ENCODE measurements at regions not wholly inside any gene's neighbourhood (a gene's known extent, or its start where the extent isn't known, plus 50 kb on each side); places are given as distances from the start of the nearest gene placed in this dataset.
"Not testable (repeated sequence)": the region's sequence is repeated elsewhere in the genome, so short reads cannot be mapped to it uniquely, and the experiment has no call there.

DNA sequence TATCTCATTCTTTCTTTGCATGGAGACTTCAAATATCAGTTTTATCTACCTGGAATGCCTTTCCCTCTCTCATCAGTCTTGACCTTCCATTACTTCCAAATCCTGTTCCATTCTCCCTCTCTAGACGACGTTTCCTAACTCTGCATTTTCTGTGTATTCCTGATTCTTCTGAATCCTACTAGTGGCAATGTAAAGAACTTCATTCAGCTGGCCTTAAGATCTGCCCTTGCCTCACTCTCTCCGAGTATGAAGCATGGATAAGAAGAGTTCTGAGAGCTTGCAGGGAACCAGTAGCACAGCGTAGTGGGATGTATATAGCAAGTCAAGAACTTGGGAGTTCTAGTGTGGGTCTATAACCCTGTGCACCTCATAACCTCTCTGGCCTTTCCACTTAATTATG, 68.5 kb upstream of the HOXC13 start:
- no peak for TF ChIP-seq POLR2A (IDR thresholded peaks at IDR 0.05; ENCODE audit: low read depth, low read length)
- no peak for DNase-seq (ENCODE audit: insufficient read length, low spot score)
- FAIRE-seq = no peak

DNA sequence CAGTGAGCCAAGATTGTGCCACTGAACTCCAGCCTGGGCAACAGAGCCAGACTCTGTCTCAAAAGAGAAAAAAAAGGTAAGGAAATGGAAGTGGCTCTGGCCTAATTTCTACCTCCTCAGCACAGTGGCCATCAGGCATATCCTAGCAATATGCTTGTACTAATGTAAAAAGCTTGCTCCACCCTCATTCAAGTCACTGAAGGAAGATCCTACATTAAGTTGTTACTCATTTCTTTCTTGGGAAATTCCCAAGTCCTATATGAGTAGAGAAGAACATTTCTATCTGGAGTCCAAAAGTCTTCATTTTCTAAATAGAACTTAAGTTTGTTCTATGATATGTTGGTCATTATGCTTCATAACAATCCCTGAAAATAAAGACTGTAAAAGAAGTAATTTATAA, 67.3 kb upstream of the HOXC13 start:
- DNase-seq (ENCODE audit: insufficient read length, low spot score) = no peak
- FAIRE-seq = no peak
- TF ChIP-seq POLR2A (IDR thresholded peaks at IDR 0.05; ENCODE audit: low read depth, low read length) = no peak

- TF ChIP-seq POLR2A (IDR thresholded peaks at IDR 0.05; ENCODE audit: low read depth, low read length) = no peak
- DNase-seq (ENCODE audit: insufficient read length, low spot score) (no peak), FAIRE-seq (no peak)
Observed at GRCh38 chr12:53872367-53872766, 66.3 kb upstream of the HOXC13 start.

- DNase-seq (ENCODE audit: insufficient read length, low spot score); FAIRE-seq: not testable (repeated sequence)
Observed at GRCh38 chr12:53877961-53878360, 60.7 kb upstream of the HOXC13 start.

DNA sequence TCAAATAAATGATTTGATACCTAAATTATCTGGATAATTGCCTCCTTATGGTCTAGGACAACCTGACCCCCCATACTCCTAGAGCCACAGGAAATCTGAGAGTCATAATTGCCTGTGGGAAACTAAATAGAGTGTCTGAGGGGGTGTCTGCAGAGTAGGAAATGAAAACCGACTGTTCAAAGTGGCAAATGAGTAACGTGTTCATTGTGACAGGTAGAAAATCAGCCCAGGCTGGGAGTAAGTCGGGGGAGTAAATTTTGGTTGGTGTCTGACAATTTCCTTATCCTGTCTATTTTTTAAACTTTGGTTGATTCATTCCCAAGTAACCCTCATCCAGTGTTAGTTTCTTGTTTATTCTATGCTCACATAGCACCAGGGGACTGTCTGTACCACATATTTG, 51.6 kb upstream of the HOXC13 start:
- TF ChIP-seq POLR2A (IDR thresholded peaks at IDR 0.05; ENCODE audit: low read depth, low read length) = no peak
- DNase-seq (ENCODE audit: insufficient read length, low spot score) (no peak), FAIRE-seq (no peak)

- no peak for DNase-seq (ENCODE audit: insufficient read length, low spot score)
- no peak for FAIRE-seq
- no peak for TF ChIP-seq POLR2A (IDR thresholded peaks at IDR 0.05; ENCODE audit: low read depth, low read length)
Observed at GRCh38 chr12:53887881-53888280, 50.8 kb upstream of the HOXC13 start.
